ENCODE measurements at regions not wholly inside any gene's neighbourhood (a gene's known extent, or its start where the extent isn't known, plus 50 kb on each side); places are given as distances from the start of the nearest gene placed in this dataset.
"Not testable (repeated sequence)": the region's sequence is repeated elsewhere in the genome, so short reads cannot be mapped to it uniquely, and the experiment has no call there.

- Histone ChIP-seq H3K9me3 (no peaks in the 10 kb centered on the region), H3K36me3 (no peaks in the 10 kb centered on the region)
- intact Hi-C loops (cut with DNase I): no loop called here
Measured at GRCh38 chr17:31622500-31622899, 231.0 kb downstream of the RAB11FIP4 start.

GRCh38 chr17:31621566-31621965 lies 230.1 kb downstream of the RAB11FIP4 start:
- Histone ChIP-seq H3K4me3 (no peak overlapping the region), H3K27ac (no peak overlapping the region), H3K9me3 (no peaks in the 10 kb centered on the region), H3K27me3 (no peaks in the 10 kb centered on the region), H3K36me3 (no peaks in the 10 kb centered on the region), H3K4me1 (no peaks in the 10 kb centered on the region), H3K9ac (ENCODE audit: low read depth in 2 of 2, low read length in 2 of 2) (no peak overlapping the region)
- no peak for TF ChIP-seq CTCF (IDR thresholded peaks at IDR 0.05)
- no peak for DNase-seq
- intact Hi-C loops (cut with DNase I): no loop called here

More at GRCh38 chr17:31622500-31622899, 231.0 kb downstream of the RAB11FIP4 start:
- Histone ChIP-seq H3K4me1 (no peaks in the 10 kb centered on the region), H3K4me3 (no peak overlapping the region), H3K9ac (ENCODE audit: low read depth in 2 of 2, low read length in 2 of 2) (no peak overlapping the region), H3K27ac (no peak overlapping the region), H3K27me3 (no peaks in the 10 kb centered on the region)
- DNase-seq: no peak
- no peak for TF ChIP-seq CTCF (IDR thresholded peaks at IDR 0.05)

GRCh38 chr17:31611053-31611452 lies 219.6 kb downstream of the RAB11FIP4 start:
- intact Hi-C loops (cut with DNase I); H3K36me3 ChIP-seq; H3K4me1 ChIP-seq; DNase-seq; H3K9me3 ChIP-seq; H3K9ac ChIP-seq (ENCODE audit: low read depth in 2 of 2, low read length in 2 of 2); H3K27ac ChIP-seq; H3K27me3 ChIP-seq; H3K4me3 ChIP-seq: not testable (repeated sequence)

GRCh38 chr17:31609996-31610910 lies 218.8 kb downstream of the RAB11FIP4 start:
- Histone ChIP-seq H3K4me3 (no peak overlapping the region), H3K27ac (no peak overlapping the region), H3K9me3 (no peaks in the 10 kb centered on the region), H3K9ac (ENCODE audit: low read depth in 2 of 2, low read length in 2 of 2) (no peak overlapping the region), H3K4me1 (no peaks in the 10 kb centered on the region), H3K36me3 (no peaks in the 10 kb centered on the region), H3K27me3 (no peaks in the 10 kb centered on the region)
- DNase-seq: no peak
- intact Hi-C loops (cut with DNase I): no loop called here
- no peak for TF ChIP-seq CTCF (IDR thresholded peaks at IDR 0.05)

GRCh38 chr17:31609331-31609730 lies 217.9 kb downstream of the RAB11FIP4 start:
- Histone ChIP-seq H3K9ac (ENCODE audit: low read depth in 2 of 2, low read length in 2 of 2) (no peak overlapping the region), H3K36me3 (no peaks in the 10 kb centered on the region), H3K4me1 (no peaks in the 10 kb centered on the region), H3K27ac (no peak overlapping the region), H3K27me3 (no peaks in the 10 kb centered on the region), H3K4me3 (no peak overlapping the region), H3K9me3 (no peaks in the 10 kb centered on the region)
- TF ChIP-seq CTCF (IDR thresholded peaks at IDR 0.05): no peak
- intact Hi-C loops (cut with DNase I): no loop called here
- DNase-seq: no peak

GRCh38 chr17:31608659-31609254 lies 217.3 kb downstream of the RAB11FIP4 start:
- Histone ChIP-seq H3K4me3 (no peak overlapping the region), H3K27ac (no peak overlapping the region), H3K27me3 (no peaks in the 10 kb centered on the region), H3K4me1 (no peaks in the 10 kb centered on the region), H3K36me3 (no peaks in the 10 kb centered on the region), H3K9ac (ENCODE audit: low read depth in 2 of 2, low read length in 2 of 2) (no peak overlapping the region), H3K9me3 (no peaks in the 10 kb centered on the region)
- TF ChIP-seq CTCF (IDR thresholded peaks at IDR 0.05): no peak
- DNase-seq: no peak
- intact Hi-C loops (cut with DNase I): no loop called here

All from colonic mucosa (tissue), 4 donors.